ENCODE measurements at regions not wholly inside any gene's neighbourhood (a gene's known extent, or its start where the extent isn't known, plus 50 kb on each side); places are given as distances from the start of the nearest gene placed in this dataset.
A peak's percentile ranks its signal among the peaks of the same experiment; 100 is the strongest.

DNA sequence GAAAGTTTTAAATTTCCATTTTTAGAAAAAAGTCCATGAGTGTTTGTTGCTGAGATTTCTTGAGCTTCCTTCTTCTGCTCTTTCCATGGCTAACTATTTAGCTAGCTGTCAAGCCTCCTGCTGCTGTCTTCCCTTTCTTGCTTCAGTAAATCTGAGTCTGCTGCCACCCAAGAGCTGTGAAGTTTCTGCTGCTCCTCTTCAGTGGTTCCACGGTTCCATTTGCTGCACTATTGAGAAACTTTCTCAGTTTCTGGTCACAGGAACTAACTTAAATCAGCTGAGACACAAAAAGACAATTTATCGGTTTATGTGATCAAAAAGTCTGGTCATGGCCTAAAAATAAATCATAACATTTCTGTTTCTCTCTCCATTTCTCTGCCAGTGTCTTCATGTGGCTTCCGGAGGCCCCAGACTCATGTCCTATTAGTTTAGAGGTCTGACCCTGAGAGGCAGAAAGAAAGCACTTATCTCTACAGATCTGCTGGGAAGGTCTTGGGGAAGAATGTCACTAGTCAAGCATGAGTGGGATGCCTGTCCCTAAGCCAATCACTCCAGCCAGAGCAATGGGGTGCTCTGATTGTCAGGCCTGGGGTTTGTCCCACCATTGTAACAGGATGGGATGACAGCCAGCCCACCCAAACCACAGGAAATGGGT is 73.0 kb upstream of the ARL4C start:
- no peak overlapping the region for H3K4me3 ChIP-seq (ENCODE audit: low read depth, low read length, poor library complexity, severe bottlenecking)
- no peaks in the 10 kb centered on the region for H3K27me3 ChIP-seq (ENCODE audit: insufficient read depth, low read length)
- H3K9me2 ChIP-seq (ENCODE audit: low read depth, low read length) = no peaks in the 10 kb centered on the region
- H2AFZ ChIP-seq (ENCODE audit: low read length) = no peak overlapping the region
- H3K79me2 ChIP-seq (ENCODE audit: insufficient read depth, low read length) = no peaks in the 10 kb centered on the region
- no peaks in the 10 kb centered on the region for H3F3A ChIP-seq (ENCODE audit: insufficient read depth, low read length)
- no peaks in the 10 kb centered on the region for H4K20me1 ChIP-seq (ENCODE audit: insufficient read depth, low read length)
- peak overlapping the region; percentile 82 for H3K27ac ChIP-seq (ENCODE audit: low read depth, low read length, poor library complexity, severe bottlenecking)
- H3K9ac ChIP-seq (ENCODE audit: low read length) = no peak overlapping the region
- peaks cover 58% of the 10 kb centered on the region for H3K4me1 ChIP-seq (ENCODE audit: insufficient read depth, low read length, severe bottlenecking)
- no peaks in the 10 kb centered on the region for H3K36me3 ChIP-seq (ENCODE audit: insufficient read depth, low read length)
- no peak for TF ChIP-seq EZH2 (IDR thresholded peaks at IDR 0.05; ENCODE audit: borderline replicate concordance, low read length)
- TF ChIP-seq, protein P1, sequence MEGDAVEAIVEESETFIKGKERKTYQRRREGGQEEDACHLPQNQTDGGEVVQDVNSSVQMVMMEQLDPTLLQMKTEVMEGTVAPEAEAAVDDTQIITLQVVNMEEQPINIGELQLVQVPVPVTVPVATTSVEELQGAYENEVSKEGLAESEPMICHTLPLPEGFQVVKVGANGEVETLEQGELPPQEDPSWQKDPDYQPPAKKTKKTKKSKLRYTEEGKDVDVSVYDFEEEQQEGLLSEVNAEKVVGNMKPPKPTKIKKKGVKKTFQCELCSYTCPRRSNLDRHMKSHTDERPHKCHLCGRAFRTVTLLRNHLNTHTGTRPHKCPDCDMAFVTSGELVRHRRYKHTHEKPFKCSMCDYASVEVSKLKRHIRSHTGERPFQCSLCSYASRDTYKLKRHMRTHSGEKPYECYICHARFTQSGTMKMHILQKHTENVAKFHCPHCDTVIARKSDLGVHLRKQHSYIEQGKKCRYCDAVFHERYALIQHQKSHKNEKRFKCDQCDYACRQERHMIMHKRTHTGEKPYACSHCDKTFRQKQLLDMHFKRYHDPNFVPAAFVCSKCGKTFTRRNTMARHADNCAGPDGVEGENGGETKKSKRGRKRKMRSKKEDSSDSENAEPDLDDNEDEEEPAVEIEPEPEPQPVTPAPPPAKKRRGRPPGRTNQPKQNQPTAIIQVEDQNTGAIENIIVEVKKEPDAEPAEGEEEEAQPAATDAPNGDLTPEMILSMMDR (IDR thresholded peaks at IDR 0.05; ENCODE audit: low read length) = no peak
- no peaks in the 10 kb centered on the region for H3K9me3 ChIP-seq (ENCODE audit: low read length)
- H3K4me2 ChIP-seq (ENCODE audit: low read length) = no peak overlapping the region

DNA sequence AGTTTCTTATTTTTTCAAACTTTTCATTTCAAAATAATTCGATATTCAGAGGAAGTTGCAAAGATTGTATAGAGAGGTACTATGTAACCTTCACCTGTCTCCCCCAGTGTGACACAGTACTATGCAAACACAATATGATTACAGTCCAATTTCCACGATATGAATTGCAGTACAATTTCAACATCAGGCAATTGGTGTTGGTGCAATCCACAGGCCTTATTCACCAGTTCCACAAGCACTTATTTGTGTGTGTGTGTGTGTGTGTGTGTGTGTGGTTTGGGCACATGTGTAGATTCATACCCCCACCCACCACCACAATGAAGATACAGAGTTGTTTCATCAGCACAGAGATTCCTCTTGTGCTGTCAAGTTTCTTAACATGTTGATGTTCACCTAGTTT is 69.7 kb upstream of the ARL4C start:
- Histone ChIP-seq H3K4me3 (ENCODE audit: low read depth, low read length, poor library complexity, severe bottlenecking) (no peak overlapping the region), H3K4me1 (ENCODE audit: insufficient read depth, low read length, severe bottlenecking) (peaks cover 52% of the 10 kb centered on the region)

DNA sequence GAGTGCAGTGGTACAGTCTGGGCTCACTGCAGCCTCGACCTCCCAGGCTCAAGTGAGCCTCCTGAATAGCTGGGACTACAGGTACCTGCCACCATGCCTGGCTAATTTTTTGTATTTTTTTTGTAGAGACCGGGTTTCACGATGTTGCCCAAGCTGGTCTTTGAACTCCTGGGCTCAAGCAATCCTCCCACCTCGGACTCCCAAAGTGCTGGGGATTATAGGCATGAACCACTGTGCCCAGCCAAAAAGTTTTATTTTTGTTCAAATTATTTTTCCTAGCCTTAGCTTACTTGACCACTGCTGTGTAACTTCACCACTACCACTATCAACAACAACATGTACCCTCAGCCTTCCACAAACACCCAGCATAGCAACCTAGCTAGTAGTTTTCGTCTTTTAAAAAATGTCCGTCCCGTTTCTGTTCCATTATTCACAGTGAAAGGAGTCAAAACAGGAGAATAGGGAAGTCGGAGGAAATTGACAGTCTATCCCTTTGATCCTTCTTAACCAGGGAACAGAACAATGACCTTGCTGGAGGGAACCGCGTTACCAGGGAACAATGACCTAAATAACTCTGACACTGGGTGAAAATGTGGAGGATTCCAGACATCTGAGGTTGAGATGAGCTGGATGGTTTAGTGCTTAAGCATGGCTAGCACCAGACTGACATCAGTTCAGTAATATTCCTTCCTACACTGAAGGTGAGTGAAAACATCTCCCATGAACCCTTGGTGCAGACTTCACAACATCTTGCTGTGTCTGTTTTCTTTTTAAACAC is 69.2 kb upstream of the ARL4C start:
- H3K9me2 ChIP-seq (ENCODE audit: low read depth, low read length) = no peaks in the 10 kb centered on the region
- H3K36me3 ChIP-seq (ENCODE audit: insufficient read depth, low read length) = no peaks in the 10 kb centered on the region
- H3K4me1 ChIP-seq (ENCODE audit: insufficient read depth, low read length, severe bottlenecking) = peaks cover 46% of the 10 kb centered on the region
- H3K9ac ChIP-seq (ENCODE audit: low read length) = no peak overlapping the region
- H3K79me2 ChIP-seq (ENCODE audit: insufficient read depth, low read length) = no peaks in the 10 kb centered on the region
- H3K4me3 ChIP-seq (ENCODE audit: low read depth, low read length, poor library complexity, severe bottlenecking) = no peak overlapping the region
- no peaks in the 10 kb centered on the region for H4K20me1 ChIP-seq (ENCODE audit: insufficient read depth, low read length)
- no peak for TF ChIP-seq EZH2 (IDR thresholded peaks at IDR 0.05; ENCODE audit: borderline replicate concordance, low read length)
- TF ChIP-seq, protein P1 (IDR thresholded peaks at IDR 0.05; ENCODE audit: low read length) = no peak
- no peaks in the 10 kb centered on the region for H3F3A ChIP-seq (ENCODE audit: insufficient read depth, low read length)
- H3K27me3 ChIP-seq (ENCODE audit: insufficient read depth, low read length) = no peaks in the 10 kb centered on the region
- no peak overlapping the region for H3K27ac ChIP-seq (ENCODE audit: low read depth, low read length, poor library complexity, severe bottlenecking)
- H3K9me3 ChIP-seq (ENCODE audit: low read length) = no peaks in the 10 kb centered on the region
- no peak overlapping the region for H2AFZ ChIP-seq (ENCODE audit: low read length)
- no peak overlapping the region for H3K4me2 ChIP-seq (ENCODE audit: low read length)

More for the DNA sequence above, 69.7 kb upstream of the ARL4C start:
- no peak overlapping the region for H3K27ac ChIP-seq (ENCODE audit: low read depth, low read length, poor library complexity, severe bottlenecking)
- no peaks in the 10 kb centered on the region for H3K36me3 ChIP-seq (ENCODE audit: insufficient read depth, low read length)
- no peaks in the 10 kb centered on the region for H3F3A ChIP-seq (ENCODE audit: insufficient read depth, low read length)
- H3K27me3 ChIP-seq (ENCODE audit: insufficient read depth, low read length) = no peaks in the 10 kb centered on the region
- H3K9me2 ChIP-seq (ENCODE audit: low read depth, low read length) = no peaks in the 10 kb centered on the region
- no peak for TF ChIP-seq EZH2 (IDR thresholded peaks at IDR 0.05; ENCODE audit: borderline replicate concordance, low read length)
- TF ChIP-seq, protein P1 (IDR thresholded peaks at IDR 0.05; ENCODE audit: low read length) = no peak
- H3K4me2 ChIP-seq (ENCODE audit: low read length) = no peak overlapping the region
- no peaks in the 10 kb centered on the region for H3K79me2 ChIP-seq (ENCODE audit: insufficient read depth, low read length)
- no peaks in the 10 kb centered on the region for H4K20me1 ChIP-seq (ENCODE audit: insufficient read depth, low read length)
- no peak overlapping the region for H3K9ac ChIP-seq (ENCODE audit: low read length)
- H3K9me3 ChIP-seq (ENCODE audit: low read length) = no peaks in the 10 kb centered on the region
- H2AFZ ChIP-seq (ENCODE audit: low read length) = no peak overlapping the region

Data from OCI-LY1 (cell line).